Type B pancreatic cell (in vitro differentiated cells): ENCODE measurements at regions not wholly inside any gene's neighbourhood (a gene's known extent, or its start where the extent isn't known, plus 50 kb on each side); places are given as distances from the start of the nearest gene placed in this dataset.

ENCODE experiments used
- DNase-seq: peaks from one replicate; pipeline ENCODE4 v3.0.0; 2021; ENCODE audit warnings: mixed read lengths; ENCODE audit not compliant: unreplicated experiment; ENCODE audit errors: extremely low spot score
- H3K27ac Mint-ChIP-seq: 2 replicates; pipeline ENCODE4 v1.8.0; 2021; ENCODE audit warnings: mild to moderate bottlenecking, mixed read lengths
- H3K27me3 Mint-ChIP-seq: 2 replicates; pipeline ENCODE4 v1.8.0; 2021; ENCODE audit warnings: mixed read lengths
- H3K36me3 Mint-ChIP-seq: 2 replicates; pipeline ENCODE4 v1.8.0; 2021; ENCODE audit warnings: mixed read lengths
- H3K4me1 Mint-ChIP-seq: one replicate; pipeline ENCODE4 v1.8.0; 2021; ENCODE audit warnings: mixed read lengths; ENCODE audit not compliant: unreplicated experiment
- H3K4me3 Mint-ChIP-seq: 2 replicates; pipeline ENCODE4 v1.8.0; 2021; ENCODE audit warnings: mild to moderate bottlenecking, mixed read lengths
- H3K9me3 Mint-ChIP-seq: 2 replicates; pipeline ENCODE4 v1.8.0; 2021; ENCODE audit warnings: mixed read lengths
- TF ChIP-seq, protein P1 (sequence below): fragments of 200-600 bp; sonication (generic); conservative IDR thresholded peaks from 2 replicates; pipeline ENCODE4 v1.5.0; 2021; ENCODE audit warnings: antibody characterized with exemption, mild to moderate bottlenecking

DNA sequence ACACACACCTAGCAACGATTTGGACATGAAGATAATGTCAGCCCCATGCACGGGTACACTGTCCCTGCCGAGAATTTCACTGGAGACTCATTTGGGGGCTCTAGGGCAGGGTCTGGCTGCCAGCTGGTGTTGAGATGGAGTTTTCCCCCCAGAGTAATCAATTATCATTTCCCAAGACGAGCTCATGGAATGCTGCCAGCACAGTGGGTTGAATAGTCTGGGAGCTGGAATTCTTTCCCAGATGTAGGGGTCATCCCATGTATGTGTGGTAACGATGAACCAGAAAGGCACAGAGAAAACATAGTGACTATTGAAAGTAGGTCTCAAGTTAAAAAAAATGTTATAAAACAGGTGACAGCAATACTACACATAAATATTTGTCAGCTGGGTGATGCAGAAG, 579.9 kb downstream of the MAFB start:
- no peak for DNase-seq
- no peaks in the 10 kb centered on the region for H3K4me1 Mint-ChIP-seq
- H3K36me3 Mint-ChIP-seq = no peaks in the 10 kb centered on the region
- no peaks in the 10 kb centered on the region for H3K27me3 Mint-ChIP-seq
- TF ChIP-seq, protein P1, sequence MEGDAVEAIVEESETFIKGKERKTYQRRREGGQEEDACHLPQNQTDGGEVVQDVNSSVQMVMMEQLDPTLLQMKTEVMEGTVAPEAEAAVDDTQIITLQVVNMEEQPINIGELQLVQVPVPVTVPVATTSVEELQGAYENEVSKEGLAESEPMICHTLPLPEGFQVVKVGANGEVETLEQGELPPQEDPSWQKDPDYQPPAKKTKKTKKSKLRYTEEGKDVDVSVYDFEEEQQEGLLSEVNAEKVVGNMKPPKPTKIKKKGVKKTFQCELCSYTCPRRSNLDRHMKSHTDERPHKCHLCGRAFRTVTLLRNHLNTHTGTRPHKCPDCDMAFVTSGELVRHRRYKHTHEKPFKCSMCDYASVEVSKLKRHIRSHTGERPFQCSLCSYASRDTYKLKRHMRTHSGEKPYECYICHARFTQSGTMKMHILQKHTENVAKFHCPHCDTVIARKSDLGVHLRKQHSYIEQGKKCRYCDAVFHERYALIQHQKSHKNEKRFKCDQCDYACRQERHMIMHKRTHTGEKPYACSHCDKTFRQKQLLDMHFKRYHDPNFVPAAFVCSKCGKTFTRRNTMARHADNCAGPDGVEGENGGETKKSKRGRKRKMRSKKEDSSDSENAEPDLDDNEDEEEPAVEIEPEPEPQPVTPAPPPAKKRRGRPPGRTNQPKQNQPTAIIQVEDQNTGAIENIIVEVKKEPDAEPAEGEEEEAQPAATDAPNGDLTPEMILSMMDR = no peak
- no peak overlapping the region for H3K4me3 Mint-ChIP-seq
- no peak overlapping the region for H3K27ac Mint-ChIP-seq
- no peaks in the 10 kb centered on the region for H3K9me3 Mint-ChIP-seq

- DNase-seq = no peak
- Mint-ChIP-seq H3K36me3 (no peaks in the 10 kb centered on the region), H3K4me3 (no peak overlapping the region), H3K9me3 (no peaks in the 10 kb centered on the region), H3K27me3 (no peaks in the 10 kb centered on the region), H3K4me1 (no peaks in the 10 kb centered on the region), H3K27ac (no peak overlapping the region)
- TF ChIP-seq, protein P1 = no peak
Observed at GRCh38 chr20:40108321-40108720, 580.7 kb downstream of the MAFB start.

- no peak for DNase-seq
- Mint-ChIP-seq H3K4me3 (no peak overlapping the region), H3K27me3 (no peaks in the 10 kb centered on the region), H3K36me3 (no peaks in the 10 kb centered on the region), H3K27ac (no peak overlapping the region), H3K9me3 (no peaks in the 10 kb centered on the region), H3K4me1 (peaks cover 3% of the 10 kb centered on the region)
- TF ChIP-seq, protein P1 = no peak
Observed at GRCh38 chr20:40104959-40105358, 584.1 kb downstream of the MAFB start.

DNA sequence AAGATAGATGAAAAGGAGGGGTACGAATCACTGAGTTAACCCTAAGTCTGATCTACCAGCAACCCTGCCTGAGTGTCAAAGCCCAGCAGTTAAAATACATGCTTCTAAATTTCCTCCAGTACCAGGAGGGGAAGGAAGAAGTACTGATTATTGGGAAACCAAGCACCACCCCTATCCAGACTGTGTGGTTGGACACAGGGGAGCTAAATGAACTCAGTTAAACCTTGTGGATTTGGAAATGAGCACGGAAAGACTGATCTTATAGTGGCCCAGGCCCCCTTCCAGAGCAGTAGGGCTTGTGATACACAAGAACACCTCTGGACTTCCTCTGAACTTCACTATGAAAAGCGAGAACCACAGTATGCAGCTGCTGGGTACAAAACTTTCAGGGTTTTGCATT, 585.6 kb downstream of the MAFB start:
- H3K27ac Mint-ChIP-seq = no peak overlapping the region
- H3K9me3 Mint-ChIP-seq = no peaks in the 10 kb centered on the region
- H3K27me3 Mint-ChIP-seq = no peaks in the 10 kb centered on the region
- H3K4me1 Mint-ChIP-seq = peaks cover 3% of the 10 kb centered on the region
- H3K36me3 Mint-ChIP-seq = no peaks in the 10 kb centered on the region
- TF ChIP-seq, protein P1 = no peak
- H3K4me3 Mint-ChIP-seq = no peak overlapping the region
- DNase-seq = no peak

DNA sequence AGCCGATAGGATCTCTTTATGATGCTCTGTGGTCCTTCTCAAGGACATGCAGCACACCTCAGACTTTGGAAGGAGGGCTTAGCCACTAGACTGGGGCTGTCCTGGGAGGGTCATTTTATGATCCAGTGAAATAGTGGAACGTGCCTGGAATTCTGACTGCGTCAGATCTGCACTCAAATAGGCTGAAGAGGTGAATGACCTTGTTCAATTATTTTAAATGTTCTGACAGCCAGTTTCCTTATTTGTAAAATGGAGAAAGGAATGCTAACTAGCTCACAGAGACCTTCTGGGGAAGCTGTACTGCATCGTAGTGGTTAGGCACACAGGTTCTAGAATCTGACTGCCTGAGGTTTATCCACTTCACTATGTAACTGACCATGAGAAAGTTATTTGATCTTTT, 587.5 kb downstream of the MAFB start:
- Mint-ChIP-seq H3K27ac (no peak overlapping the region), H3K9me3 (no peaks in the 10 kb centered on the region), H3K27me3 (no peaks in the 10 kb centered on the region), H3K36me3 (no peaks in the 10 kb centered on the region), H3K4me3 (no peak overlapping the region), H3K4me1 (peaks cover 3% of the 10 kb centered on the region)
- no peak for DNase-seq
- TF ChIP-seq, protein P1 = no peak

DNA sequence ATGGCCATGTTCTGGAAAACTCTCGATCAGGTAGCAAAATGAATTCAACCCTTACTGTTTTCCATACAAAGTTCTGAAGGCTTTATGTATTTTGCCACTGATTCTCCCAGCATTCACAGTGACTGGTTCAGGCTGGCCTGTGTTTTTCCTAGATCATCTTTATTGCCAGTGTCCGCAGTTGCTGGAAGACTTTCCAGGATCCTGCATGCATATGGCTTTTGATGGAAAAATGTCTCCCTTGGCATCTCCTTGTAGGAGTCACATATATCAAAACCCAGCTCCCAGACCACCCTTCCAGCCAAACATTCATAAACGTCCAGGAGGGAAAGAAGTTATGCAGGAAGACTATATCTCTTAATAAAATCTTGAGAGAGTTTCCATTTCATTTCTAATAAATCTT, 588.8 kb downstream of the MAFB start:
- no peak overlapping the region for H3K4me3 Mint-ChIP-seq
- no peaks in the 10 kb centered on the region for H3K9me3 Mint-ChIP-seq
- H3K27me3 Mint-ChIP-seq = no peaks in the 10 kb centered on the region

More for the DNA sequence above, 588.8 kb downstream of the MAFB start:
- no peak for DNase-seq
- no peak overlapping the region for H3K27ac Mint-ChIP-seq
- TF ChIP-seq, protein P1 = no peak
- H3K4me1 Mint-ChIP-seq = peaks cover 3% of the 10 kb centered on the region
- no peaks in the 10 kb centered on the region for H3K36me3 Mint-ChIP-seq
